GM21723 (cell line): ENCODE measurements at regions not wholly inside any gene's neighbourhood (a gene's known extent, or its start where the extent isn't known, plus 50 kb on each side); places are given as distances from the start of the nearest gene placed in this dataset.

Source experiments
- ATAC-seq: cut with Tn5 transposase; IDR thresholded peaks from one replicate; pipeline ENCODE4 v1.9.1; 2021; ENCODE audit warnings: mild to moderate bottlenecking, moderate library complexity; ENCODE audit not compliant: unreplicated experiment

DNA sequence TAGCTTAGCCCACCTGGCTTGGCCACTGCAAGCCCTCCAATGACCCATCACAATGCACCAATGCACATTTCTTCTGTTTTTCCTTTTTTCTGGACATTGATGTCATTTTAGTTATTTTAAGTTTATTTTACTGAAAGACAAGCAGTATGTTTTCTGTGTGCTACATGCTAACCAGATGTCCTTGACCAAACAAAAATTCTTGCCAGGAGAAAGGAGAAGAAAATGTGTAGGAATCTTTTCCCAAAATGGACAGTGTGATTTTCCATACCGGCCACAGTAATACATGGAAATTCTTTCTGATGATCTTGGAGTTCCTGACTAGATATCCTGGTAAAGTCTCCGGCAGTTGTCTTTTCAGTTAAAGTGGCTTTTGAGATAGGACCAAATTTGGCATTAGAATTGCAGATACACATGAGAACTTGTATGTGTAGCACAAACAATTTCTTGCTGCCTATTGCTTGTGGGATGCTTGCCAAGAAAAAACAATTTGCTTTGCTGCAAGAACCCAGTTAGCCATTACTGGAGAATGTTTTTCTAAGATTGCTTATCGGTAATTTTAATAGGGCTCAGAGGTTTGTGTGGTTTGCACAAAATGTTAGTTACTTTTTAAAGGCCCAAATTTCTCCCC lies 696.5 kb upstream of the CITED2 start:
- no peak for ATAC-seq

DNA sequence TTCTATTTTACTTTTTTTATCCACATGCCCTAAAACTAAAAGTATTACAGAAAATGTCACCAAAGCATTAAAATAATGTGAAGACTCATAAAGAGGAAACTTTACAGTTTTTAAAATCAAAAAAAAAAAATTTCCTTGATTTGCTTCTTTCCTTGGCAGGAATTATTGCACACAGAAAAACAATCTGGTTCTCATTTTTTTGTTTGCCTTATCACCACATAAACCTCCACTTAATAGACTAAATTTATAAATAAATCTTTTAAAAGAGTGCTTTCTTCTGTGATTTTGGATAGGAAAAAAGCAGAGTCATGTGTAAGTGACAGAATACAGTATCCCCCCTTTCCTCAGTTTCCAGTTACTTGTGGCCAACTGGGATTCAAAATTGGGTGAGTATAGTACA lies 695.1 kb upstream of the CITED2 start:
- ATAC-seq: no peak

- ATAC-seq: no peak
Measured at GRCh38 chr6:140068801-140069200, 694.4 kb upstream of the CITED2 start.

DNA sequence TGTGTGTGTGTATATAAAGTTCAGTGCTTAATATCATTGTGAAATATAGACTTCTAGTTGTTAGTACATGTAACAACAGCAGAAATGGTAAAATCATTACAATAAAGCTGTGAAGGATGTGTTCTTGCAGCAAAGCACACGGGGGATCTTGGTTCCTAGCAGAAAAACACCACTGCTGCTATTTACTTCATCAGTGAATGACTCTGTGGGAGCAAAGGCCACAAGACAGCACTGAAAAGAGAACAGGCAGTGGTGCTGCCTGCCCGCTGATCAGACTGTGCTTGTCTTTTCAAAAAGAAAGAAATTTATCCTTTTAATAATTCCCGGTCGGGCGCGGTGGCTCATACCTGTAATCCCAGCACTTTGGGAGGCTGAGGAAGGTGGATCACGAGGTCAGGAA lies 689.9 kb upstream of the CITED2 start:
- no peak for ATAC-seq

GRCh38 chr6:140063021-140063399 lies 688.6 kb upstream of the CITED2 start:
- ATAC-seq: no peak

DNA sequence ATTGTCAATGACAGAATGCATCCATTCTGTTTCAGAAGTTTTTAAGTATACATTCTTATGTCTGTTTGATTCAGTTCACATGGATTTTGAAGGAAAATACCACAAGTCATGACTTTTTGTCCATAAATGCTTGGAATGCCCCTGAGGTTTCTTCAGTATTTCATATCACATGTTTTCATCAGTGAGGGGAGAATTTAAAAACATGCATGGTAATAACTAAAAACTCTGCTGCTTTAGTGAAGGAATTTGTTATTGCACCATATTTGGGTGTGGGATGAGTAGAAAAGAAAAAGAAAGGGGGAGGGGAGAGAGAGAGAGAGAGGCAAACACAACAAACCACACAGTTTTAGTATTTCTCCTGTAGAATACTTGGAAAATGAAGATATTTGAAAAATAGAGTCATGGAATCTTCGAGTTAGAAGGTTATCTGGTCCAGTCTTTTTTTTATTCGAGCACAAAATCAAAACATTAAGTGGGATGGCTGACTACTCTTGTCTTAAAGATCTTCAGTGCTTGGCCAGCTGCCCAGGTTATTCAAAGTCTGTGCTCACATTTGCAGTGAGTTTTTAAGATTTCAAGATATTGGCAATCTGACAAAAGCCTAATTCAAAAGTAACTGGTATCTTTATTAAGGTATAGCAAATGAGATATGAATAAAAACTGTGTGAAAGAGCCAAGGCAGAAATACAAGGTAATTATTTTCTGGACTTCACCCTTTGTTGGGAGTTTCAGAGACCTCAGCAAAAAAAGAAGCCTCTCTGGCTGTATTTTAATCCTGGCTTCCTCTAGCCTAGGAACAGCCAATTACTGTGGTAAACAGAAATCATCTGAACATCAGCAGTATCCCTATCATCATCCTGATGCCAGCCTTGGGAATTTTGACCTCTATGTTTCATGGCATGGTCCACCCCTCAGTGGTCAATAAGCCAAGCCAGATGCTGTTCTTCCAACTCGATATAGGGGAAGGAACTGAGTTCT lies 687.9 kb upstream of the CITED2 start:
- ATAC-seq: no peak

DNA sequence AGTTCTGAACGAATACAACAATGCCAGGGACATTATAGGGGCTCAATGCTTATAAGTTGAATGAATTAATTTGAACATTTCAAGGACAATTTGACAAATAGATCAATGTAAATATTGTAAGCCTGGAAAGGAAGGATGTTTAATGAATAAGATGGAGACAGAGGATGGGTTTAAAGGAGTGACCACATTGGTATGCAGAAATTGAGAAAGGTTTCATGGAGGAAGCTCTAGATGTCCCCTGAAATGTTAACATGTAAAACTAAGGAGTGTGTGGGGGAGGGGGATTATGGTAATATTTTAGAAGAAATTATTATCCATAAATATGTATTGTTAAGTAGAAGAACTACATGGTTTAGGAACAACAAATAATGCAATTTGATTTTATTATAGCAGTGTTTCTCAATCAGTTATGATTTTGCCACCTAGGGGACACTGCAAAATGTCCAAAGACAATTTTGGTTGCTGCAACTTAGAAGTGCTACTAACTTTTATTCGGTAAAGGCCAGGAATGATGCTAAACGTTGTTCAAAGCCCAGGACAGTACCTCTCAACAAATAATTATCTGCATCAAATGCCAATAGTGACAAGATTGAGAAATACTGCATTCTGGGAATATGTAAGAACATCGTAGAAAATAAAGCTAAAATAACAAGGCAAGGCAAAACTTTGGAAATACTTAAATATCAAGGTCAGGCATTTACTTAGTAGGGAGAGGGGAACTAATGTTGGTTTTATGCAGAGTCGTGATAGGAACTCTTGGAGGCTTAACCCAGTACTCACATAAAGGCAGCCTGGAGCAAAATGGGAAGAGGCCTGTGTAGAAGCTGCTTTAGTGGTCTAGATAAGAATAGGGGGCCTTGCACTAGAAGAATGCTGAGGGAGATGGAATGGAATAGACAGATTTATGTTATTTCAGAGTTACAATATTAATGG lies 686.9 kb upstream of the CITED2 start:
- no peak for ATAC-seq

DNA sequence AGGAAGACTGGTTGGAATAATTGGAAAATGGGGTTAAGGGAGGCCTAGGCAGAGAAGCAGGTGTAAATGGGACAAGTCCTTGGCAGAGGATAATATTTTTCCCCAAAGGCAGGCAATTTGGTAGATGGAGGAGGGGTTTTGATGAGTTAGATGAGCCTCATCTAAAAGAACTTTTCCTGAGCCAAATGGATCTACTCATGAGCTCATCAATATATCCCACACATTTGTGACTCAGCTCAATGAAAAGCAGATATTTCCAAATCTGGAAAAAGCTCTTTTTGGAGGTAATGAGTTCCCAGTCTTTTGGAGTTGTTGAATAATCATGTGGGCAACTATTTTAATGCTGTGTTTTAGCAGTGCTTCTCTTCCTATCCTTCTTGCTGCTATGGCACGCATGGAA lies 685.5 kb upstream of the CITED2 start:
- ATAC-seq: no peak

- no peak for ATAC-seq
Measured at GRCh38 chr6:140058863-140059262, 684.4 kb upstream of the CITED2 start.

DNA sequence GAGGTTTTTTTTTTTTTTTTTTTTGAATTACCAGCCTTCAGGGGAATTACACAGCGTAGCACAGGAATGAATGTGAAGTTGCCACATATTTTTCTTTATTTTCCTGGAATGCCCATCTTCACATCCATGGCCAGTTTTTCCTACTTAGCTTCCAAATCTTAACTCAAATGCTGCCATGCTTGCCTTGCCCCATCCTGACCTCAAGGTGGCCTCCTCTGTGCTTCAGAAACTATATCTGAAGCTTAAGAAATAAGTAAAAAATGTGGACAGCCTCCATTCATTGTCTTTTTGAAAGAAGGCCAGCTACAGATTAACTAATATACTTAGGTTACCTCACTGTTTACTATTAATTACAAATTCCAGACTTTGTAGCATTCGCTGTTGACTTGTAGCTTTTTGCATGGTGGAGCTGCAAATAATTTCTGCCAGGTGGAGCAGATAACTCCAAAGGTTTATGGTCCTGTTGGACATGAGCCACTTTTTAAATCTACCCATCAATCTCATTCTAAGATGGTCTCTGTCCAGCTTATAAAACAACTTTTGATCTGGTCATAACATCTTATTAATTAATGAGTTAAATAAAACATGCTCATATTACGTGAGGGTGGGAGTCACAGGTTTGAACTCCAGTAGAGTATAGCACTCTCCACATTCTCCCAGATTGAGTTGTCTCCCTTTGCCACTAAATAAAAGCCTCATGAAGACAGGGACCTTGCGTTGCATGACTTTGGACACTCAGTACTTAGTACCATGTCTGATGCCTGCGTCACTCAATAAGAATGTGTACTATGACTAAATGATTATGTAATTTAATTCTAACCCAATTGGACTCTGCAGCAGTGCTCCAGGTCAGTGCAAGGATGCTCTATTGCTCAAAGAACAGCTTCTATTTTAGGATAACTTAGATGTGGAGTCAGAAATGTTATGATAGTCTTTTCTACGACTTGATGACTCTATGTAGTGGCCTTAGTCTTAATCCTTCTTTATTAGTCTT lies 678.6 kb upstream of the CITED2 start:
- ATAC-seq: no peak

- ATAC-seq: no peak
Measured at GRCh38 chr6:140051521-140052512, 677.4 kb upstream of the CITED2 start.

GRCh38 chr6:140050101-140050995 lies 675.9 kb upstream of the CITED2 start:
- ATAC-seq: no peak

GRCh38 chr6:140049251-140049650 lies 674.8 kb upstream of the CITED2 start:
- ATAC-seq: no peak

GRCh38 chr6:140048202-140048790 lies 673.8 kb upstream of the CITED2 start:
- ATAC-seq: no peak

GRCh38 chr6:140047321-140047720 lies 672.9 kb upstream of the CITED2 start:
- no peak for ATAC-seq

- ATAC-seq: no peak
Measured at GRCh38 chr6:140046016-140046632, 671.7 kb upstream of the CITED2 start.

DNA sequence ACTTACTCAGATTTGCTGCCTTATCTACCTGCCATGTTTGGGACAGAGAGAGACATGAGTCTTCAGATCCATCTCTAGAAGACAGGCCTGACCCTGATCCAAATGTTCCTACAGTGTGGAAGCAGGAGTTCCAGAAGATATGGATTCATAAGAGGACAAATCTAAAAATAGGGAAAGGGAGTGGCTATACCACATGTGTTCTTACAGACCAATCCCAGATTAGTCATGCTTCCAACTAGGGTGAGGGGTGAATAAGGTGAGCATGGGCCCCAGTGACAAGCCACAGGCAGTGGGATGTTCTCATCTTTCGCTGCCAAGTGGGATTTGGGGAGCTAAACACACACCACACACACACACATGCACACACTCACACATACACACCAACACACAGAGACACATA lies 670.7 kb upstream of the CITED2 start:
- ATAC-seq: no peak
